ENCODE measurements at regions not wholly inside any gene's neighbourhood (a gene's known extent, or its start where the extent isn't known, plus 50 kb on each side); places are given as distances from the start of the nearest gene placed in this dataset.
"Not testable (repeated sequence)": the region's sequence is repeated elsewhere in the genome, so short reads cannot be mapped to it uniquely, and the experiment has no call there.

DNA sequence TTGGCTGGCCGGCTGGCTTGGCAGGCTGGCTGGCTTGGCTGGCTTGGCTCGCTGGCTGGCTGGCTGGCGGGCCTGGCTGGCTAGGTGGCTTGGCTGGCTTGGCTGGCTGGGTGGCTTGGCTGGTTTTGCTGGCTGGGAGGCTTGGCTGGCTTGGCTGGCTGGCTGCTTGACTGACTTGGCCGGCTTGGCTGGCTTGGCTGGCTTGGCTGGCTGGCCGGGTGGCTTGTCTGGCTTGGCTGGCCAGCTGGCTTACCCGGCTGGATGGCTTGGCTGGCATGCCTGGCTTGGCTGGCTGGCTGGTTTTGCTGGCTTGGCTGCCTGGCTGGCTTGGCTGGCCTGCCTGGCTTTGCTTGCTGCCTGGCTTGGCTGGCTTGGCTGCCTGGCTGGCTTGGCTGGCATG lies 2825.2 kb downstream of the RPIA start:
- H3K27me3 ChIP-seq (ENCODE audit: control insufficient read depth, extremely low read depth, insufficient read depth, low read length); FAIRE-seq; H3K36me3 ChIP-seq (ENCODE audit: control insufficient read depth in 2 of 2, extremely low read depth in 1 of 2, insufficient read depth in 2 of 2, low read length in 2 of 2); H3K4me1 ChIP-seq (ENCODE audit: control insufficient read depth, extremely low read depth, insufficient read depth, low read length); H3K79me2 ChIP-seq (ENCODE audit: control insufficient read depth, insufficient read depth, low read length); H3K27ac ChIP-seq (ENCODE audit: control insufficient read depth, insufficient read depth, low read length); H2AFZ ChIP-seq (ENCODE audit: control insufficient read depth, low read length); H3K4me3 ChIP-seq (ENCODE audit: control insufficient read depth in 2 of 3, extremely low read depth in 1 of 3, insufficient read depth in 2 of 3, low read depth in 1 of 3, low read length in 3 of 3); H3K9ac ChIP-seq (ENCODE audit: control insufficient read depth, extremely low read depth, insufficient read depth, low read length); H3K9me3 ChIP-seq (ENCODE audit: control insufficient read depth, low read depth, low read length); DNase-seq (ENCODE audit: low read depth, low spot score); H4K20me1 ChIP-seq (ENCODE audit: control insufficient read depth, extremely low read depth, insufficient read depth, low read length); H3K4me2 ChIP-seq (ENCODE audit: control insufficient read depth, extremely low read depth, insufficient read depth, low read depth, low read length); H3K9me1 ChIP-seq (ENCODE audit: control insufficient read depth, extremely low read depth, insufficient read depth, low read length); dilution Hi-C loops (cut with MboI; ENCODE audit: extremely low pct_ligation_motif_present, low sequenced_read_pairs): not testable (repeated sequence)

GRCh38 chr2:91517846-91518245 lies 2826.4 kb downstream of the RPIA start:
- H3K27me3 ChIP-seq (ENCODE audit: control insufficient read depth, extremely low read depth, insufficient read depth, low read length); FAIRE-seq; H3K9ac ChIP-seq (ENCODE audit: control insufficient read depth, extremely low read depth, insufficient read depth, low read length); H2AFZ ChIP-seq (ENCODE audit: control insufficient read depth, low read length); H3K79me2 ChIP-seq (ENCODE audit: control insufficient read depth, insufficient read depth, low read length); H4K20me1 ChIP-seq (ENCODE audit: control insufficient read depth, extremely low read depth, insufficient read depth, low read length); H3K4me2 ChIP-seq (ENCODE audit: control insufficient read depth, extremely low read depth, insufficient read depth, low read depth, low read length); H3K9me1 ChIP-seq (ENCODE audit: control insufficient read depth, extremely low read depth, insufficient read depth, low read length); H3K4me1 ChIP-seq (ENCODE audit: control insufficient read depth, extremely low read depth, insufficient read depth, low read length); H3K27ac ChIP-seq (ENCODE audit: control insufficient read depth, insufficient read depth, low read length); DNase-seq (ENCODE audit: low read depth, low spot score); dilution Hi-C loops (cut with MboI; ENCODE audit: extremely low pct_ligation_motif_present, low sequenced_read_pairs); H3K4me3 ChIP-seq (ENCODE audit: control insufficient read depth in 2 of 3, extremely low read depth in 1 of 3, insufficient read depth in 2 of 3, low read depth in 1 of 3, low read length in 3 of 3); H3K9me3 ChIP-seq (ENCODE audit: control insufficient read depth, low read depth, low read length); H3K36me3 ChIP-seq (ENCODE audit: control insufficient read depth in 2 of 2, extremely low read depth in 1 of 2, insufficient read depth in 2 of 2, low read length in 2 of 2): not testable (repeated sequence)

DNA sequence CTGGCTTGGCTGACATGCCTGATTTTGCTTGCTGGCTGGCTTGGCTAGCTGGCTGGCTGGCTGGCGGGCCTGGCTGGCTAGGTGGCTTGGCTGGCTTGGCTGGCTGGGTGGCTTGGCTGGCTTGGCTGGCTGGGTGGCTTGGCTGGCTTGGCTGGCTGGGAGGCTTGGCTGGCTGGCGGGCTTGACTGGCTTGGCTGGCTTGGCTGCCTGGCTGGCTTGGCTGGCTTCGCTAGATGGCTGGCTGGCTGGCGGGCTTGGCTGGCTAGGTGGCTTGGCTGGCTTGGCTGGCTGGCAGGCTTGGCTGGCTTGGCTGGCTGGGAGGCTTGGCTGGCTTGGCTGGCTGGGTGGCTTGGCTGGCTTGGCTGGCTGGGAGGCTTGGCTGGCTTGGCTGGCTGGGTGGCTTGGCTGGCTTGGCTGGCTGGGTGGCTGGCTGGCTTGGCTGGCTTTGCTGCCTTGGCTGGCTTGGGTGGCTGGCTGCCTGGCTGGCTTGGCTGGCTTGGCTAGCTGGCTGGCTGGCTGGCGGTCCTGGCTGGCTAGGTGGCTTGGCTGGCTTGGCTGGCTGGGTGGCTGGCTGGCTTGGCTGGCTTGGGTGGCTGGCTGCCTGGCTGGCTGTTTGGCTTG lies 2827.0 kb downstream of the RPIA start:
- FAIRE-seq; H4K20me1 ChIP-seq (ENCODE audit: control insufficient read depth, extremely low read depth, insufficient read depth, low read length); H3K9me1 ChIP-seq (ENCODE audit: control insufficient read depth, extremely low read depth, insufficient read depth, low read length); H2AFZ ChIP-seq (ENCODE audit: control insufficient read depth, low read length); H3K4me3 ChIP-seq (ENCODE audit: control insufficient read depth in 2 of 3, extremely low read depth in 1 of 3, insufficient read depth in 2 of 3, low read depth in 1 of 3, low read length in 3 of 3); dilution Hi-C loops (cut with MboI; ENCODE audit: extremely low pct_ligation_motif_present, low sequenced_read_pairs); H3K27ac ChIP-seq (ENCODE audit: control insufficient read depth, insufficient read depth, low read length); H3K4me1 ChIP-seq (ENCODE audit: control insufficient read depth, extremely low read depth, insufficient read depth, low read length); H3K79me2 ChIP-seq (ENCODE audit: control insufficient read depth, insufficient read depth, low read length); H3K36me3 ChIP-seq (ENCODE audit: control insufficient read depth in 2 of 2, extremely low read depth in 1 of 2, insufficient read depth in 2 of 2, low read length in 2 of 2); H3K9ac ChIP-seq (ENCODE audit: control insufficient read depth, extremely low read depth, insufficient read depth, low read length); H3K4me2 ChIP-seq (ENCODE audit: control insufficient read depth, extremely low read depth, insufficient read depth, low read depth, low read length); H3K9me3 ChIP-seq (ENCODE audit: control insufficient read depth, low read depth, low read length); H3K27me3 ChIP-seq (ENCODE audit: control insufficient read depth, extremely low read depth, insufficient read depth, low read length); DNase-seq (ENCODE audit: low read depth, low spot score): not testable (repeated sequence)

GRCh38 chr2:91519359-91519758 lies 2827.9 kb downstream of the RPIA start:
- H2AFZ ChIP-seq (ENCODE audit: control insufficient read depth, low read length); H3K27ac ChIP-seq (ENCODE audit: control insufficient read depth, insufficient read depth, low read length); H3K79me2 ChIP-seq (ENCODE audit: control insufficient read depth, insufficient read depth, low read length); H3K4me1 ChIP-seq (ENCODE audit: control insufficient read depth, extremely low read depth, insufficient read depth, low read length); H3K36me3 ChIP-seq (ENCODE audit: control insufficient read depth in 2 of 2, extremely low read depth in 1 of 2, insufficient read depth in 2 of 2, low read length in 2 of 2); FAIRE-seq; H3K9me1 ChIP-seq (ENCODE audit: control insufficient read depth, extremely low read depth, insufficient read depth, low read length); dilution Hi-C loops (cut with MboI; ENCODE audit: extremely low pct_ligation_motif_present, low sequenced_read_pairs); H3K9me3 ChIP-seq (ENCODE audit: control insufficient read depth, low read depth, low read length); DNase-seq (ENCODE audit: low read depth, low spot score); H3K4me2 ChIP-seq (ENCODE audit: control insufficient read depth, extremely low read depth, insufficient read depth, low read depth, low read length); H3K9ac ChIP-seq (ENCODE audit: control insufficient read depth, extremely low read depth, insufficient read depth, low read length); H3K4me3 ChIP-seq (ENCODE audit: control insufficient read depth in 2 of 3, extremely low read depth in 1 of 3, insufficient read depth in 2 of 3, low read depth in 1 of 3, low read length in 3 of 3); H4K20me1 ChIP-seq (ENCODE audit: control insufficient read depth, extremely low read depth, insufficient read depth, low read length); H3K27me3 ChIP-seq (ENCODE audit: control insufficient read depth, extremely low read depth, insufficient read depth, low read length): not testable (repeated sequence)

DNA sequence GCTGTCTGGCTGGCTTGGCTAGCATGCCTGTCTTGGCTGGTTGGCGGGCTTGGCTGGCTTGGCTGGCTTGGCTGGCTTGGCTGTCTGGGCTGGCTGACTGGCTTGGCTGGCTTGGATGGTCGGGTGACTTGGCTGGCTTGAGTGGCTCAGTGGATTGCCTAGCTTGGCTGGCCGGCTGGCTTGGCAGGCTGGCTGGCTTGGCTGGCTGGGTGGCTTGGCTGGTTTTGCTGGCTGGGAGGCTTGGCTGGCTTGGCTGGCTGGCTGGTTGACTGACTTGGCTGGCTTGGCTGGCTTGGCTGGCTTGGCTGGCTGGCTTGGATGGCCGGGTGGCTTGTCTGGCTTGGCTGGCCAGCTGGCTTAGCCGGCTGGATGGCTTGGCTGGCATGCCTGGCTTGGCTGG lies 2828.4 kb downstream of the RPIA start:
- H3K27me3 ChIP-seq (ENCODE audit: control insufficient read depth, extremely low read depth, insufficient read depth, low read length); H3K9me1 ChIP-seq (ENCODE audit: control insufficient read depth, extremely low read depth, insufficient read depth, low read length); H3K79me2 ChIP-seq (ENCODE audit: control insufficient read depth, insufficient read depth, low read length); DNase-seq (ENCODE audit: low read depth, low spot score); H3K4me2 ChIP-seq (ENCODE audit: control insufficient read depth, extremely low read depth, insufficient read depth, low read depth, low read length); H4K20me1 ChIP-seq (ENCODE audit: control insufficient read depth, extremely low read depth, insufficient read depth, low read length); dilution Hi-C loops (cut with MboI; ENCODE audit: extremely low pct_ligation_motif_present, low sequenced_read_pairs); H3K9me3 ChIP-seq (ENCODE audit: control insufficient read depth, low read depth, low read length); H3K4me3 ChIP-seq (ENCODE audit: control insufficient read depth in 2 of 3, extremely low read depth in 1 of 3, insufficient read depth in 2 of 3, low read depth in 1 of 3, low read length in 3 of 3); H3K27ac ChIP-seq (ENCODE audit: control insufficient read depth, insufficient read depth, low read length); H3K4me1 ChIP-seq (ENCODE audit: control insufficient read depth, extremely low read depth, insufficient read depth, low read length); H2AFZ ChIP-seq (ENCODE audit: control insufficient read depth, low read length); H3K36me3 ChIP-seq (ENCODE audit: control insufficient read depth in 2 of 2, extremely low read depth in 1 of 2, insufficient read depth in 2 of 2, low read length in 2 of 2); FAIRE-seq; H3K9ac ChIP-seq (ENCODE audit: control insufficient read depth, extremely low read depth, insufficient read depth, low read length): not testable (repeated sequence)
